ENCODE measurements at regions not wholly inside any gene's neighbourhood (a gene's known extent, or its start where the extent isn't known, plus 50 kb on each side); places are given as distances from the start of the nearest gene placed in this dataset.

DNA sequence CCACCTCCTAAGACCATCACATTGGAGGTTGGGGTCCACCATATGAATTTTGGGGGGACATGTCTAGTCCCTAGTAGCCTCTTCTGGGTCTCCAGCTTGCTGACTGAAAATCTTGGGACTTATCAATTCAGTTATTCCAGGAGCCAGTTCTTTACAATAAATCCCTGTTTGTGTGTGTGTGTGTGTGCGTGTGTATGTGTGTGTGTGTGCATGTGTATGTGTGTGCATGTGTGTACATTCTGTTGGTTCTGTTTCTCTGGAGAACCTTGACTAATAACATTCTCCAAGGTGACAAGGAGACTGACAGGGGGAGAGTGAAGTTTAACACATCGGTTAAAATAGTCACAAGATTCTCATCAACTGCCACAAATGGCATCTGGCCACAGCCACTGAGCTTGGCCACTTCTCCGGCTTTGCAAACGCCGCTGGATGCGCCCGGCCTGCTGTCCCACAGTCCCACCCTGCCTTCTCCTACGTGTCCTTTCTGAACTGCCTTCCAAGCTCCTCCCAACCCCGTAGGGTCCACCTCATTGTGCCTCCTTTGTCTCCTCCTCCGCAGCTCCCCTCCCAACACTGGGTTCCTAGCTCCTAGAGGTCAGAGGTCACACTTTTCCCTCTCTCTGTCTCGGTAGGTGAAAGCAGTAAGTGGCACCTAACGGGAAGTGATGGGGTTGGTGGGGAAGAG is 88.1 kb upstream of the DIO3 start:
- no peak for DNase-seq (ENCODE audit: low read depth, low spot score)
- no peak for TF ChIP-seq ELF1 (IDR thresholded peaks at IDR 0.05; ENCODE audit: borderline replicate concordance, low read depth)
- TF ChIP-seq, protein P1, sequence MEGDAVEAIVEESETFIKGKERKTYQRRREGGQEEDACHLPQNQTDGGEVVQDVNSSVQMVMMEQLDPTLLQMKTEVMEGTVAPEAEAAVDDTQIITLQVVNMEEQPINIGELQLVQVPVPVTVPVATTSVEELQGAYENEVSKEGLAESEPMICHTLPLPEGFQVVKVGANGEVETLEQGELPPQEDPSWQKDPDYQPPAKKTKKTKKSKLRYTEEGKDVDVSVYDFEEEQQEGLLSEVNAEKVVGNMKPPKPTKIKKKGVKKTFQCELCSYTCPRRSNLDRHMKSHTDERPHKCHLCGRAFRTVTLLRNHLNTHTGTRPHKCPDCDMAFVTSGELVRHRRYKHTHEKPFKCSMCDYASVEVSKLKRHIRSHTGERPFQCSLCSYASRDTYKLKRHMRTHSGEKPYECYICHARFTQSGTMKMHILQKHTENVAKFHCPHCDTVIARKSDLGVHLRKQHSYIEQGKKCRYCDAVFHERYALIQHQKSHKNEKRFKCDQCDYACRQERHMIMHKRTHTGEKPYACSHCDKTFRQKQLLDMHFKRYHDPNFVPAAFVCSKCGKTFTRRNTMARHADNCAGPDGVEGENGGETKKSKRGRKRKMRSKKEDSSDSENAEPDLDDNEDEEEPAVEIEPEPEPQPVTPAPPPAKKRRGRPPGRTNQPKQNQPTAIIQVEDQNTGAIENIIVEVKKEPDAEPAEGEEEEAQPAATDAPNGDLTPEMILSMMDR (IDR thresholded peaks at IDR 0.05 in 2 of 3, conservative IDR thresholded peaks at IDR 0.05 in 1 of 3; ENCODE audit: borderline replicate concordance in 1 of 3, insufficient read depth in 1 of 3, low read depth in 2 of 3, low read length in 2 of 3), result no peak
- TF ChIP-seq POLR2A (IDR thresholded peaks at IDR 0.05; ENCODE audit: borderline replicate concordance, extremely low read depth, insufficient read depth, insufficient read length), result no peak
- no peak for TF ChIP-seq YY1 (IDR thresholded peaks at IDR 0.05; ENCODE audit: extremely low read depth, insufficient replicate concordance, low read depth, low read length)
- no peak for TF ChIP-seq CBX3 (IDR thresholded peaks at IDR 0.05; ENCODE audit: low read depth)
- TF ChIP-seq, protein P2, sequence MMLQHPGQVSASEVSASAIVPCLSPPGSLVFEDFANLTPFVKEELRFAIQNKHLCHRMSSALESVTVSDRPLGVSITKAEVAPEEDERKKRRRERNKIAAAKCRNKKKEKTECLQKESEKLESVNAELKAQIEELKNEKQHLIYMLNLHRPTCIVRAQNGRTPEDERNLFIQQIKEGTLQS (IDR thresholded peaks at IDR 0.05), result no peak
- TF ChIP-seq, protein P3, sequence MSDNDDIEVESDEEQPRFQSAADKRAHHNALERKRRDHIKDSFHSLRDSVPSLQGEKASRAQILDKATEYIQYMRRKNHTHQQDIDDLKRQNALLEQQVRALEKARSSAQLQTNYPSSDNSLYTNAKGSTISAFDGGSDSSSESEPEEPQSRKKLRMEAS (IDR thresholded peaks at IDR 0.05), result no peak
- H3K27me3 ChIP-seq (ENCODE audit: insufficient read depth, low read length), result no peaks in the 10 kb centered on the region
- H3K4me2 ChIP-seq (ENCODE audit: low read length), result no peak overlapping the region
- H3K27ac ChIP-seq (ENCODE audit: low read depth, low read length), result no peak overlapping the region
- no peaks in the 10 kb centered on the region for H4K20me1 ChIP-seq (ENCODE audit: insufficient read depth)
- intact Hi-C loops (cut with micrococcal nuclease), result no loop called here
- H3K4me1 ChIP-seq (ENCODE audit: control insufficient read depth in 1 of 2, insufficient read depth in 2 of 2, low read length in 2 of 2), result peaks cover 26 to 29% of the 10 kb centered on the region in 2 experiments
- CTCF ChIA-PET, result no interaction called here
- H2AFZ ChIP-seq (ENCODE audit: low read depth, low read length, poor library complexity, severe bottlenecking), result no peak overlapping the region
- H3K79me2 ChIP-seq (ENCODE audit: insufficient read depth, low read length), result no peaks in the 10 kb centered on the region
- no peak for ATAC-seq
- POLR2A ChIA-PET, result no interaction called here
- H3K9ac ChIP-seq (ENCODE audit: low read length), result no peak overlapping the region
- no peak overlapping the region for H3K4me3 ChIP-seq (replicated peaks in 1 of 2; ENCODE audit: low read depth in 1 of 2, low read length in 2 of 2)
- H3K9me2 ChIP-seq (ENCODE audit: insufficient read depth), result no peaks in the 10 kb centered on the region
- H3K36me3 ChIP-seq (ENCODE audit: control insufficient read depth in 1 of 2, insufficient read depth in 2 of 2, low read length in 2 of 2), result no peaks in the 10 kb centered on the region
- no TSS peak for BruUV-seq (replicated peaks)
- RAD21 ChIA-PET (ENCODE audit: low non-redundant PET in 1 of 2, low total read pairs in 2 of 2, uncharacterized antibody in 2 of 2, unreplicated experiment in 2 of 2), result no interaction called here
- H3K9me3 ChIP-seq (ENCODE audit: control insufficient read depth in 1 of 2, insufficient read depth in 1 of 2, low read depth in 1 of 2, low read length in 2 of 2), result no peaks in the 10 kb centered on the region
